H1 (cell line): ENCODE measurements at regions not wholly inside any gene's neighbourhood (a gene's known extent, or its start where the extent isn't known, plus 50 kb on each side); places are given as distances from the start of the nearest gene placed in this dataset.

ENCODE experiments used
- CBX5 ChIP-seq: fragments of 300-800, 300-1000 bp; sonication (generic); IDR thresholded peaks from 2 replicates; pipeline ENCODE4 v1.7.1; 2016; ENCODE audit warnings: antibody characterized with exemption, low read length, low read depth
- GABPA ChIP-seq: IDR thresholded peaks from 2 replicates; pipeline ENCODE4 v1.6.1; 2011; ENCODE audit warnings: mild to moderate bottlenecking, low read length, moderate library complexity, borderline replicate concordance; ENCODE audit not compliant: insufficient read depth
- NANOG ChIP-seq: IDR thresholded peaks from 2 replicates; pipeline ENCODE4 v1.6.1; 2011; ENCODE audit warnings: low read length, low read depth, mild to moderate bottlenecking, inconsistent platforms; ENCODE audit not compliant: insufficient read depth, poor library complexity, severe bottlenecking

- TF ChIP-seq NANOG (no peak), CBX5 (no peak), GABPA (no peak)
- TF ChIP-seq, all 59 proteins: peak for 0
Measured at GRCh38 chr2:139626128-139626527, 845.9 kb upstream of the NXPH2 start (continued).
